ENCODE measurements at regions not wholly inside any gene's neighbourhood (a gene's known extent, or its start where the extent isn't known, plus 50 kb on each side); places are given as distances from the start of the nearest gene placed in this dataset.

GRCh38 chr13:34779171-34779570 is 162.9 kb upstream of the NBEA start:
- TF ChIP-seq EZH2phosphoT487 (IDR thresholded peaks at IDR 0.05; ENCODE audit: borderline replicate concordance) (no peak), CTCF (conservative IDR thresholded peaks at IDR 0.05; ENCODE audit: low read length) (no peak)
